GM18951 (cell line): ENCODE measurements at regions not wholly inside any gene's neighbourhood (a gene's known extent, or its start where the extent isn't known, plus 50 kb on each side); places are given as distances from the start of the nearest gene placed in this dataset.
"Not testable (repeated sequence)": the region's sequence is repeated elsewhere in the genome, so short reads cannot be mapped to it uniquely, and the experiment has no call there.

Experiments
- POLR2A ChIP-seq: IDR thresholded peaks from 4 replicates; pipeline ENCODE4 v1.6.1; 2011; ENCODE audit warnings: mild to moderate bottlenecking; ENCODE audit not compliant: insufficient read length, insufficient read depth; ENCODE audit errors: extremely low read depth
- in situ Hi-C: fragments of 300-500 bp; cut with MboI; formaldehyde crosslinking; loops from one replicate; pipeline ENCODE4 v1.12.0; 2022; ENCODE audit warnings: low sequenced_read_pairs, mixed read lengths, inconsistent platforms; ENCODE audit not compliant: unreplicated experiment

DNA sequence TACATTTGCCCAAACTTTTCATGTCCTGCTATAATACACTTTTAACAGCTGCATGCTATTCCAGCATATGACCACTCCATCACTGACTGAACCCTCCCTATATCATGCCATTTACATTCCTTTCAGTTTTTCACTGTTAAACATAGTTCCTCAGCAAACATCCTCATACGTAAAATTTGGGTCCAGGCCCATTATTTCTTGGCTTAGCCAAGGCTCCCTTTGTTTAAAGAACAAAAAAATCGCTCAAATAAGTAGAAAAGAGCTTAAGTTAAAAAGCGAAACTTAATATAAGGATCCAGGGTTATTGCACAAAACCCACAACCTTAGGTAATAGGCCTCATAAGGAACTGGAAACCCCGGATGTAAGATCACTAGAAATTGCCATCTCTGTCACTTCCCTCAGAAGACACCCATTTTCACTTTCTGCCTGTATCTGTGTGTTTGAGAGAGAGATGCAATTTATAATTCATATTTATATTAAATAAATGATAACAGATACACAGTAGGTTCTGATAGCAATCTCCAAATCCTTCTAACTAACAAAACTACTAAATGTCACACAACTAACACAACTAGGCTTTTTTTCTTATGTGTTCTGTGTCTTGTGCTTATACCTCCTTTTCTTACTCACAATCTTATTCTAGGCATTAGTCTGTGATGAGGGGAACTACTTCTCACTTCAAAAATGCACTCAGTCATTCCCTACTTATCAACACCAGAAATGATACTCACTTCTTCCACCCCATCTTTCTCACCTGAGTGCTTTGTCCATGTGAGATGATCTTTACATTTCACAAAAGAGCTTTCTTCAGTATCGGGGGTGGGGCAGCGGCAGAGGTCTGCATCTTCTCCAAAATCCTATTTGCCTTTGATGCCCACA is 59.9 kb upstream of the FAM241A start:
- TF ChIP-seq POLR2A: no peak
- in situ Hi-C loops: no loop called here

DNA sequence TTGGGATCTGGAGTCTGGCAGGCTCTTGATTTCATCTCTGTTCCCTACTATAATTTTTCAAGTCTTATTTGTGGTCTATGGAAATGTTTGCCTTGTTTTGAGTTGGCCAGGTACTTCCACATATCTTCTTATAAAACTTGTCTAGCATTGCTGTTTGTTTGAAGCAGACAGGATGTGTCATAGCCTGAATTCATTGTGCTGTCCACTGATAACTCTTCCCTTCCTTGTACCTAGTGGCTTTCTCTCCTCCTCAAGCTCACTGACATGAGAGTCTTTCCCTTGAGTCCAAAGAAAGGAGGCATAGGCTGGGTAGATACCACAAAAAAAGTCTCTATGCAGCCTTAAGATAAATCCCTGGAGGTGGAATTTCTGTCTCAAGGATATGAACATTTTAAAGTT is 59.2 kb upstream of the FAM241A start:
- TF ChIP-seq POLR2A: no peak
- in situ Hi-C loops: no loop called here

DNA sequence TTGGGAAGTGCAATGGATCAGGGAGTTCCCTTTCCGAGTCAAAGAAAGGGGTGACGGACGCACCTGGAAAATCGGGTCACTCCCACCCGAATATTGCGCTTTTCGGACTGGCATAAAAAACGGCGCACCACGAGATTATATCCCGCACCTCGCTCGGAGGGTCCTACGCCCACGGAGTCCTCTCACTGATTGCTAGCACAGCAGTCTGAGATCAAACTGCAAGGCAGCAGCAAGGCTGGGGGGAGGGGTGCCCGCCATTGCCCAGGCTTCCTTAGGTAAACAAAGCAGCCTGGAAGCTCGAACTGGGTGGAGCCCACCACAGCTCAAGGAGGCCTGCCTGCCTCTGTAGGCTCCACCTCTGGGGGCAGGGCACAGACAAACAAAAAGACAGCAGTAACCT is 58.6 kb upstream of the FAM241A start:
- in situ Hi-C loops: not testable (repeated sequence)

DNA sequence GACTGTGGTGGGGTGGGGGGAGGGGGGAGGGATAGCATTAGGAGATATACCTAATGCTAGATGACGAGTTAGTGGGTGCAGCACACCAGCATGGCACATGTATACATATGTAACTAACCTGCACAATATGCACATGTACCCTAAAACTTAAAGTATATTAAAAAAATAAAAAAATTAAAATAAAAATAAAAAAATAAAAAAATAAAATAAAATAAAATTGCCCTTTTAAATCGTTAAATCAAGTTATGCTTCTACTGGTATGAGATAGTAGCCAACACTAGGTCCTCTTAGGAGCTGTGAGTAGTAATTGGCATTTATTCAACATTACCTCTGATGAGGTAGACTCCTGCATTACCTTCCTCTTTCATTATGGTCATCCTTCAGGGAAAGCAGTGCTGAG is 52.9 kb upstream of the FAM241A start:
- in situ Hi-C loops: loop anchor here (10.0 kb wide), 1 partner anchor 432 kb away; no protein-coding TSS in a partner anchor

DNA sequence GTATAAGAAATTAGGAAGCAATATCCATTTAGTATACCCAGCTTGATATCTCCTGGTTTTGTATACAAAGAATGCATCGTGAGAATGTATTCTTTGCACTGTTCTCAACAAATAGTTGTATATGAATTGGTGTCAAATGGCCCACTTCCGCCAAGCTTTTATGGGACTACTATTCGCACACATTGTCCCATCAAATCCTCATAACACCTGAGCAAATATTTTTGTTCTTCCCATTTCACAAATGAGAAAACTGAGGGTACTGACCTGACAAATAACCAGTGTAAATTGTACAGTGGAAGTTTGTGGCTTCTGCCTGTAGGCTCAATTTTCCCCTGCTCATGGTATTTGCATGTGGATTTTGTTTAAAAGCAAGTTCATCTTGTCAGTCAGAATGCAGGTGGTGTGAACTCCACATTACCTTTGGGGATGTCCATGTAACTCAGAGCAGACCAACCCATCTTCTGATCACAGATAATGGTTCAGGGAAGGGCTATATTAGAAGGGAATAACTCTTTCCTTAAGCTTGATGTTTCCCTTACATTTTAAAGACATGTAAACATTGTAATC is 51.5 kb upstream of the FAM241A start:
- in situ Hi-C loops: loop anchor here (10.0 kb wide), 1 partner anchor 431 kb away; no protein-coding TSS in a partner anchor
- no peak for TF ChIP-seq POLR2A

DNA sequence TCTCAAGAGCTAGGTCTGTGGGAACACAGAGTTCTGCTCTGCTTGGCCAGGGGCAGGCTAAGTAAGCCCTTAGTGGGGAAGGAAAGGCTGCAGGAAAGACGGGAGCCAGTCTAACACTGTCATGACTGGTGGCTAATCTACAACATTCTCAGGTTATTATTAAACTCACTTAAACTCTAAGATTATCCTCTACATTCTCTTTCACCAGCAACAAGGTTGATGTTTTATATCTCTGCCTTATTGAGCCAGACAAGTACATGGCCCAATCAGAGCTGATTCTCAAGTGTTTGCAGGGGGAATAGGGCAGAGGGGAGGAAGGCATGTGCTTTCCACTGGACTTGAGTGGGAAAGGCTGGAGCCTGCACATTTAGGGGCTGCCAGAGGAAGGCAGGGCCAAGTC is 50.9 kb upstream of the FAM241A start:
- no peak for TF ChIP-seq POLR2A
- in situ Hi-C loops: loop anchor here (10.0 kb wide), 1 partner anchor 430 kb away; no protein-coding TSS in a partner anchor
